Left renal cortex interstitium (tissue), 4 donors: ENCODE measurements at regions not wholly inside any gene's neighbourhood (a gene's known extent, or its start where the extent isn't known, plus 50 kb on each side); places are given as distances from the start of the nearest gene placed in this dataset.

Experiments
- DNase-seq, 4 donors: peaks; one replicate each; pipeline ENCODE4 v3.0.0-alpha.2; 2013; ENCODE audit warnings: low read depth in 4 of 4, low spot score in 2 of 4, missing footprints in 1 of 4

DNA sequence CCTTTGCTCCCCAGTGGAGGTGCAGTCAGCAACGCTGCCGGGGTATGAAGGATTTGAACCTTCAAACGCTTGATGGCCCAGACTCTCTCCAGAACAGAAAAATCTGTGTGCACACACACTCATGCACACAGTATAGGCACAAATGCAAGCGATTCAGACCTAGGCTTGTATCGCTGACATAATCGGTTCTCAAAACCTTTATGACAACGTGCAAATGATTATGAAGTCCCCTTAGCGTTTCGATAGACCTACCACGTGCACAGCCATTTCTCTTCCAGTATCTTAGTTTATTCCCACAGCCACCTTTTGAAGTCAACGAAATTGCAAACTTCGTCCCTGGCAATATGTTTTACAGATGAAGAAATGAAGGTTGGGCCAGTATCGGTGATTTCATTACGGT lies 138.9 kb upstream of the MYCN start:
- no peak for DNase-seq

DNA sequence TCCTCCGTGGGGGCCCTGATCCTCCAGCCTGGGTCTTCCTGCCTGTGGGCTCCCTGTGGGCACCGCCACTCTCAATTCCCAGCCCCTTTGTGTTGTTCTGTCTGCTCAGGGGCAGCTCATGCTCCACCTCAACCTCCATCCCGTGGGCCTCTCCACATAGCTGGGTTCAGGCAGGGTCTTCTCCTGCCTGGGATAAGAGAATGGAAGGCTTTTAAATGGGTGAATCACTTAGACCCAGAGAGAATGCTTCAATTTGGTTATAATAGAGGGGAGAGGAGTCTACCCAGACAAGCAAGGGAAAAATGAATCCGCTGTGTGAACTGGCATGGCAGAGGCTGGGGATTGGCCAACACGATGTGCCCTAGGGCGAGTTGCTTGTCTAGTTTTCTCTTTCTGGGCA lies 138.4 kb upstream of the MYCN start:
- DNase-seq: no peak

DNA sequence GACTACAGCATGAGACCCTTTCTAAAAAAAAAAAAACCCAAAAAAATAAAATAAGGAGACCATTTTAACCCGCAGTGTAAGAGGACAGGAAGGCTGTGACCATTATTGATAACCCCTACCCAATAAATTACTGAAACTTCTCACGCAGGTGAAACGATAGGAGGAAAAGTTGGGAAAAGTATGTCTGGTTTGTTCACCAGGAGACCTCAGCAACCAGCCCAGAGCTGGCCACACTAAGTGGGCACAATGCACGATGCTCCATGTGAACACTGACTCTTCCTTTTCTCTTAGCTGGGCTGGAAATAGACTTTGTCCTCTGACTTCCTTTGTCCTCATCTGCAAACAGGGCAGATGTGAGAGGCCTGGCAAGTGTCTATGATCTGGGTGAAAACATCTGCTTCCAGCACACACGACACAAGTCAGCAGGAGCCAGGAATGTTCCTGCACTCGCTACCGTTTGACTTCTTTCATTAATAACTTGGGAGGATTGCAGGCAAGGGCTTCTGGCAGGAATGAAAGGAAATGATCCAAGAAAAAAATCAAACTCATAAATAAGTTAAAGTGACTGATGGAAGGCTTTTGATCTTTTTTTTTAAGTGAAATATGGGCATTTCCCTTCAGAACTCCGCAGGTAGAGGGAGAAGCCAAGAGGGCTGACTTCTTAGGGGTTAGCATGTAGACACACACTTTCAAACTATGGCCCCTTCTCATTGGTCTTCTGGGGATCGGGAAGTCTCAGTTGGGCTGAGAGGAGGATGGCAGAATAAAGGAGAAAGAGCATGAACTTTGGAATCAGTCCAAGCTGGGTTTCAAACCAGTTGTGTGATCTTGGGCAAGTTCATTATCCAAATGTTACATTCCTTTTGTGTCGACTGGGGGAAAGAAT lies 137.4 kb upstream of the MYCN start:
- no peak for DNase-seq

DNA sequence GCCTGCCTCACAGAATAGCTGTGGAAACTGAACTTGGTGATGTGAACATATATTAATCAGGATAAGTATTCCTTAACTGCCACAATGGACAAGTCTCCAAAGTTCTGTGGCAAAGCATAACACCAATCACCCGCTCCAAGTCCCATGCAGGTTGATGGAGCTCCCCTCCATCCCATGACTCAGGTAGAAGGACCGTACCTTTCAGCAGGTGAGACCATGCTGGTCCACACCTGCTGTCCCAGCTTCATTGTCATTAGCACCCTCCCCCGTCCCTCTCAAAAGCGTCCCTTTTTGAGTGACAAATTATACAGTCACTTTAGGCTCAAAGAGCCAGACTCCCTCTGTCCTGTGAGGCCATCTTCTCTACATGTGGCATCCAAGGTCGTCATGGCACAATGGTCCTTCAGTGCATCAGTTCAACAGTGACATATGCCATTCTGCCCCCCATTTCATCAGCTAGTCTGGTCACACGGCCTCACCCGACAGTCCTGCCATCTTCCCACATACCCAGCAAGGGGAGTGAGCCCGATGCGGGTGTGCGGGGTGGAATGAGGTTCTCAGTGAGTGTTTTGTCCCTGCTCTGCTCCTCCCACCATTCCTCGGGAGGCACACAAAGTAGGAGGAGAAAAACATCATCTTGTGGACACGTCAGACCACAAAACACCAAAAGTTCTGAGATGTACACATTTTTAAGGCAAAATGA lies 136.7 kb upstream of the MYCN start:
- no peak for DNase-seq

DNA sequence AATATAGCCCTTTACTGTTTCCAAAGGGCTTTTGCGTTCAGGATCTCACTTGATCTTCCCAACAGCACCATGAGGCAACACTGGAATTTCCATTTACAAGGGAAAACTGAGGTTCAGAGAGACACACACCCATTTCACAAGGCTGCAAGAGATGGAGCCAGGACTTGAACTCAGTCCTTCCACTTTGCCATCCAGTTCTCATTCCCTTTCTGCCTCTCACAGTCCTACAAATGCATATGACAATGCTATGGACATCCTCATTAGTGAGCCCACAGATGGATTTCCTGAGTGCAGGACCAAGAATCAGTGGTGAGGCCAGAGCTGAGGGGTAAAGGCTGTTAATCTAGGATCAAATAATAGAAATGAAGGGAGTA lies 136.1 kb upstream of the MYCN start:
- no peak for DNase-seq

DNA sequence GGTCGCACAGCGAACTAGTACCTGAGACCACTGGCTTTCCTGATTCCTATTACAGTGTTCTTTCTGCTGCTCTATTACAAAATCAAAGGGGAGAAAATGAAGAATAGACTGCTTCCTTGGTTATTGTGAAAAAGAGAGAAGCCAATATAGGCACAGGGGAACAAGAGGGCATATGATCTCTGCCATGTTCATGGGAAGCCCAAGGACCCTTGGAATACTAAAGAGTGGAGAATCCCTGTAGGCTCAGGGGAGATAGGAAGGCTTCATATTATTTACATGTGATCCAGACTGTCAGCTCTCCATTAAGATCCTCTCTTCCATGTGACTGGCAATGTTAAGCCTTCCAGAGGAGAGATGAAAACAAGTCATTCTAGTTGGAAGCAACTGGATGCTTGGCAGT lies 135.7 kb upstream of the MYCN start:
- no peak for DNase-seq

DNA sequence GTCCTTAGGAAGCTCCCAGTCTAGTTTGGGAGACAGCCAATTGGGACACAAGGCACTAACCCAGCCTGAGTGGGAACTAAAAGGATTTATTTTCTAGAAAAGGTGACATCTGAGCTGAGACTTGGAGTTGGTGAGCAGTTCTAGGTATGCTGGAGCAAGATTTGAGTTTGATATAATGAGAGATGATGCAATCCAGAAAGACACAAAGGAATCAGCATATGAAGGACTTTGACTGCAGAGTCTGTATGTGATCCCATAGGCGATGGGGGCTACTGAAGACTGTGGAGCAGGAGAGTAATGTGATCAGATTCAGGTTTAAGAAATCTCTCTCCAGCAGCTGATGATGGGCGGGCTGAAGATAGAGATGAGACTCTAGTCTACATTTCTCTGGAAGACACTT lies 135.1 kb upstream of the MYCN start:
- no peak for DNase-seq

DNA sequence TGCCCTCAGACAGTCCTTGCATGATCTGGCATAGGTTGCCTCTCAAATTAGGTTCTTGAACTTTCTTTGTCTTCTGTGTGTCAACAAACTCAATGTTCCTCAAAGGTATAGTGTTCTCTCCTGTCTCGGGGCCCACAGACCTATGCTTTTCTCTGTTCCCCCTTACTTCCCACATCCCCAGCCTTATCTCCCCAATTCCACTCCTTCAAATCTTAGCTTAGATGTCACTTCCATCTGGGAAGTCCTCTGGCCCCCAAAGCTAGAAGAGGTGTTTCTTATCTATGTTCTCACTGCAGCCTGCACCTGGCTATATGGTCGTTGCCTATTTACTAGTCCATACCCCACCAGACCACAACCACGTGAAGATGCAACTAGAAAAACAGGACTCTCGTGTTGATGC lies 134.6 kb upstream of the MYCN start:
- DNase-seq: no peak

DNA sequence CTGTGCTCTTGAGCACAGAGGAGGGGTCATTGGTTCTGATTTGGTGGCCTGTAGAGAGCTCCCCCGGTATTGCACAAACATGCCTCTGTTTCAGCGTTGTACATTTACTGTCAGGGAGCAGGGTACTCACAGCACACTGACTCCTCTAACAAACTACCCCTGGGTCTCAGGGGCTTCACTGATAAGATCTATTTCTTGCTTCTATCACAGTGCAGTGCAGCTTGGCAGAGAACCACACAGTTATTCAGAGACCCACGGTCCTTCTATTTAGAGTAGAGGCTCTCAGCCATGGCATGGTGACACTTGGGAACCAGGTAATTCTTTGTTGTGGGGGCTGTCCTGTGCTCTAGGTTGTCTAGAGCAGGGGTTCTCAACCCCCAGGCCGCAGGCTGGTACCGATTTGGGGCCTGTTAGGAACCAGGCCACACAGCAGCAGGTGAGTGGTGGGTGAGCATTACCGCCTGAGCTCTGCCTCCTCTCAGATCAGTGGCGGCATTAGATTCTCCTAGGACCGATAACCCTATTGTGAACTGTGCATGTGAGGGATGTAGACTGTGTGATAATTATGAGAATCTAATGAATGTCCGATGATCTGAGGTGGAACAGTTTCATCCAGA lies 133.4 kb upstream of the MYCN start:
- no peak for DNase-seq

DNA sequence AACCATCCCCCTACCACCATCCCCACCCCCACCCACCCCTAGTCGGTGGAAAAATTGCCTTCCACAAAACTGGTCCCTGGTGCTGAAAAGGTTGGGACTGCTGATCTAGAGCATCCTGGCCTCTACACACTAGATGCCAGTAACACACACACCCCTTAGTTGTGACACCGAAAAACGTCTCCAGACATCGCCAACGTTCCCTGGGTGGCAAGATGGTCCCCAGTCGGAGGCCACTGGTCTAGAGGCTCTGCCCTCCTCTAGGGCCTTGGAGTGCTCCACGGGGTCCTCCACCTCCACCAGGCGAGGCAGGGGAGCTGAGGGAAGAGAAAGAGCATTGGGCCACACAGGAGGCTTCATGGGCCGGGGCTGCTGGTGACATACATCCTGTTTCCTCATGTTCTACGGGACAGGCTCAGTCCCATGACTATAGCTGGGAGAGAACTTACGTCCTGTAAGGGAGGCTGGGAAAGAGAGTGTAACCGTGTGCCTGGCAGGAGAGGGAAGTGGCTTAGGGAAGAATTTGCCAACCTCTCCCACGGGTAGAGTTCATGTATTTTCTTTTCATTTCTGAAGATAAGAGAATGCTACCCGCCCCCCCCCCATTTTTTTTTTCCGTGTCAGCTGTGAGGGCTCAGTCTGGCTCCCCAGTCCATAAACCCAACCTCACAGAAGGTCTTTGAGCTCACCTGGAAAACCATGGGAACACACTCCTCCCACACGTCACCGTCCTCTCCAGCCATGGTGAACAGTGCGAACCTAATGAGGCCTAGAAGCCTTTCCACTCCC lies 132.7 kb upstream of the MYCN start:
- DNase-seq: no peak

DNA sequence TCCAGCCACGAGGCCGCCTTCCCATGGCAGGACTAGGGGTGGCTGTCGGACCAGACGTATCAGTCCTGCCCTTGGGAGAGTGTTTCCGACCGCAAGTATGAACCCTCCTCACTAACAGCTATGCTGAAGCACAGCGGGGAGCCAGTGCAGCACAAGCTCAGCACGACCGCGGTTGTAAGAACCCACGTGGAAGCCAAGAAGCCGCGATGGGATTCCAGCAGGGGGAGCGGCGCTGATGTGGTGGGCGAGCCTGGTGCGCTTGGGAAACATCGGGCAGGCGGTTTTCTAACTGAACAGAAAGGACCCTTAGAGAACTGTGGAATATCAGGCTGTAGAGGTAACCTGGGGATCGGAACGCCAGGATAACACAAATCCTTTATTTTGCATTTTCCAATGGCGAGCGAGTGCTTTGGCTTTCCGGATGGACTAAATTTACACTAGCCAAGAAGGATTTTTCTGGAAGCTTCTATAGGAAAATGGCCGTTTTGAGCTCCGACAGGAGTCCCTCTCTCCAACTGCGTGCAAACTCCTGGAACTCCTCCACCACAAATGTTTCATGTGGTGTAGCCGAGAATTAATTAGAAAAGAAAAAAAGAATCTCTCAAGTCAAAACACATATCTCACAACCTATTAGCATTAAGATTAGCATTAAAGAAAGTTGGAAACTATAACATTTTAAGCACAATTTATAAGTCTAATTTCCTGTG lies 132.0 kb upstream of the MYCN start:
- no peak for DNase-seq

DNA sequence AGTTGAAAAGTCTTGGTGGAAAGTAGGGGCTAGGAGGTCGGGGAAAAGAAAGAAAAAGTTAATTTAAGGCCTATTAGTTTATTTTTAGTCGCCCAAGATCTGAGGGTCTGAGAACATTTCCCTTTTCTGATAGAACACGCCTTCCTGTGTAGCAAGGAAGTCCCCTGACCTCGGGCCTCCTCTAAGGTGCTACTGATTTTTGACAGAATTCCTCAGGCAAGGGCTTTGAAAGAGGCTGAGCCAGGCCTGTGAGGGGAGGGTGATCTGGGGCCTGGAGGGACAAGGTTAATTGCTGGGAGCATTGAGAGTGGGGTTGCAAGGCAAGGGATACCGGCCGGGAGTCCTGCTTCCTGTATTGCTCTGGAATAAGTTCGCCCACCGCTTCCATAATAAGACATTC lies 131.4 kb upstream of the MYCN start:
- no peak for DNase-seq

DNA sequence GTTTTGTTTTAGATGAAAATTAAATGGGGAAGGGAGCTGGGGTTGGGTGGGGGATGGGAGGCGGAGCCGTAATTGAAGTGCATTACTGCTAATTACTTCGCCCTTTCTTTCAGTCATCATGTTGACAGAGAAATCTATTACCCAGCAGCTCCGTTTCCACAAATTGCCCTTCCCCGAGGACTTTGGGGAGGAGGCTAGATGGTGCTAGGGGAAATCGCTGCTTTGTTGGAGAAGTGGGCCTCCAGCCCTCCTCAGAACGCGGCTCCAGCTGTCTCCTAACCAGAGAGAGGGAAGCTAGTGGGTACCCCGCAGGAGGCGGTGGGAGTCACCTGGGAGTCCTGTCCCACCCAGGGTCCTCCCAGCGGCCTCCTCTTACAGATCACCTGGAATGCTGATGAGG lies 130.9 kb upstream of the MYCN start:
- DNase-seq: no peak

DNA sequence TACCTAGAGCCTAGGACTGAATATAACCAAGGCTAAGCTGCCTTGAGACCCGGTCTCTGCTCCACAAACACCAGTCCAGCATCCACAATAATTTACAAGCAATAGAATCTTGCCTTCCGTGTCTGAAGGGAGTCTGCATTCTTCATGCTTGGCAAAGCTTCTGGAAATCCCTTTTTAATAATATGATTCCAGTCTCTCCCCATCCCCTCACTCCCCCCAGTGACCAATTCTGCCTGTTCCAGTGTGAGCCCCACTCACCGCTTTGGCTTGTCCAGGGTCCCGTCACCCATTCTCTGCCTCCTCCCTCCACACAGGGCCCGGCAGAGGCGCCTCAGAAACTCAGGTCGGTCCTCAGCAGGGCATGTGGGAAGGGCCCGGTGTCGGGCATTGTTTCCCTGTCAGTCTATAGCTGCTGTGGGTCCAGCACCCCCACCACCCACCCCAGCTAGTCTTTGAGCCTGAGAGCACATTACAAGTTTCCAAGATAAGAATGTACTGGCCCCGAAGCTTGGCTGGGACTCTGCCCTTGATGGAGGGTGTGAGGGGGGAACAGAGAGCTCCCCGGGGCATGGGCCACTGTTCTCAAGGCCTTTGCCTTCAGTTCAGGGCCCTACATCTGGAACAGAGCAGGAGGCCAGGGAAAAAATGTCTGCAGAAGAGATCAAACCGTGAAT lies 129.7 kb upstream of the MYCN start:
- DNase-seq: no peak

DNA sequence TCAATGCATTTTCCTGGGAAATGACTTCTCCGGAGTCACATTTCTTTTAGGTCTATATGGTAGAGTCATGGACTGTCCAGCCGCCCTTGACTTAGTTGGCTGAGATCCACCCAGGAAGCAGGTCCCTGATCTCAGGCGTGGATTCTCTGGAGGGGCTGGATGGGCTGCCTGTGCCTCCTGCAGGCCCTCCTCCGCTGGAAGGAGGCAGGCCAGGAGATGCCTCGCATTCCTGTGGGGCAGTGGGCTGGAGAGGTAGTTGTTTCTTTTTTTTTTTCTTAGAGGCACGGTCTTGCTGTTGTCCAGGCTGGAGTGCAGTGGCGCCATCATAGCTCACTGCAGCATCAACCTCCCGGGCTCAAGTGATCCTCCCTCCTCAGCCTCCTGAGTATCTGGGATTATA lies 129.0 kb upstream of the MYCN start:
- no peak for DNase-seq

DNA sequence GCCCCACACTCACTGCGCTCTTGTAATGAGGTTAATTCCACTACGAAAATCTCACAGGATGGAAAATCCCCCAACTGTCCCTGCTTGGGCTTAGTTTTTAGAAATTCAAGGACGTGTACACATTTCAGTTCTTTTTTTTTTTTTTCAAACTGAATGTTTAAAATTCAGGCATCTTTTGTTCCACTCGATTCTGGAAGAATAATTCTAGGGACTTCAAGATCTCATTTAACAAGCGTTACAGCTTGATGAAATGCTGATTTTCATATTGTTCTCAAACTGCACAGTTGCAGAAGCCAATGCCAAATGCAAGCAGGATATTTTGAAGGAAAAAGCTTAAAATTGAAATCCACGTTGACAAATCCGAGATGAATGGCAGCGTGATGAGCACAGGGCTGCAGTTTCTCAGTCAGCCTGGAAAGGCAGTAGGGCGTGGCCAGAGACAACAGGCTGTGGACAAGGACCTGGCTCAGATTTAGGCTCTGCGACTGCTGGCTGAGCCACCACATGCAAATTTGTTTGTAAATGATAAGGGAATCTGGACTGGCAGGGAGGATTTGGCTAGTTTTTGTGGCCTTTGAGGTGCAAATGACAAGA lies 128.1 kb upstream of the MYCN start:
- no peak for DNase-seq

DNA sequence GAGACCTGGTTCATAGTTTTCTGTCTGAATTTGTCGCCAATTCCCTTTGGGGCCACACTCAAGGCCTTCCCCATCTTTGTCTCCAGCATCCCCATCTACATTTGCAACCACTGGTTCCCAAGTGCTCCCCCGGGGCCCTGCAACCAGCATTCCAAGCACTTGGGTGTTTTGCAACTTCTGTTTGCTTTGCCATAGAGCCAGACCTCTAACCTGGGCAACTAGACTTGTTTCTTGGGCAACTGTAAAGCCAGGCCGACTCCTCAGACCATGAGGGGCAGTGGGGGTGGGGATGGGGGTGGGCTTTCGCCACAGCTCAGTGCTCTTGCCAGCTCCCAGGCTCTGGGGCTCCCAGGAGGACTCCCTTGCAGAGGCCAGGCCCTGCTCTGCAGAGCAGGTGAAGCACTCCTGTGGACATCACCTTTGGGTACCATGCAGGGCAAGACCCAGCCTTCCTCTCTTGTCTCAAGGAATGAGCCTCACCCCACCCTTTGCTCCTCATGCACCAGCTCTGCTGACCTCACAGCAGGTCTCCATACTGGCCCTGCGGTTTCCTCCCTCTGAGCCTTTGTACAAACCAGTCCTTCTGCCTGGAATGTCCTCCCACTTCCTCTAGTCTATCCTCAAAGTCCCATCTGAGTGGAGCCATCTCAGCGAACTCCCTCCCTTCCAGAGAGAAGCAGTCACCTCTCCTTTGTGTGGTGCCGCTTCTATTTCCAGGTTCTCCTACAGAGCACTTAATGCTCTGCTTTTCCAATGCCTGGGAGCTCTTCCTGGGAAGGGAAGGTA lies 126.7 kb upstream of the MYCN start:
- no peak for DNase-seq

DNA sequence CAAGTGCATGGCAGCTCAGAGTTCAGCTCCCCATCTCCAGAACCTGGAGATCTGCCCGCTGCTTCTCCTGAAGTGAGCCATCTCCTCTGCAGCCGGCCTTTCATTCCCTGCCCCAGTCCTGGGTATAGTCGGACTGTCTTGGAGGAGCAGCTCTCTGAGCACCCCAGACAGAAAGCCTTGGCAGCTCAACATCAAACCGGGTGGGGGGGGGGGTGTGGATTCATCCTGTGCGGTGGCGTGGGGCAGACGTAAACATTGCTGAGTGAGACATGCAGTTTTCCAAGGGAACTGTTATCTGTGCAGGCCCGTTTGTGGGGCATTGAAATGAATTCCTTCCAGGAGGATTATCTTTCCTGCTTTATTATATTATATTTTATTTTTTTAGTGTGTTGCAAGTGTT lies 125.9 kb upstream of the MYCN start:
- no peak for DNase-seq

DNA sequence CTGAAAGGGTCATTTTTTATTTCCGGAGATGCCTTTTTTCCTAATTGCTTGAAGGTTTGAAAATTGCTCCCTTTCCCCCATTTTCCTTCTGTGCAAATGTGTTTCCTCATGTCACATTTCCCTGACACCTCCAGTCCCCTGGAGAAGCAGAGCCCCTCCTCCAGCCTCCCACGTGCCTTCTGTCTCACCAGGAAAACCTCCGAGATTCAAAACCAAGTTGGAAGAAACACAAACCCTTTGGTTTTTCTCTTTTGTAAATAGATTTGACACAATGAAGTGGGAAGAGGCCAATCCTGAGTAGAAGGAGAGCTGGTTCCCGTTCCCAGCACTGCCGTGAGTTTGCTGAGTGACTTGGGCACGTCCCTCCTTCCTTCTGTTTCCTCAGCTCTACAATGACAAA lies 125.4 kb upstream of the MYCN start:
- DNase-seq: no peak
